CD14-positive monocyte (primary cell): ENCODE measurements at regions not wholly inside any gene's neighbourhood (a gene's known extent, or its start where the extent isn't known, plus 50 kb on each side); places are given as distances from the start of the nearest gene placed in this dataset.

Source experiments
- DNase-seq, 3 donors: peaks; one replicate each; pipeline ENCODE4 v3.0.0-alpha.2; 2011 to 2022
- H2AFZ ChIP-seq: 2 replicates; pipeline ENCODE4 v1.6.0; 2012; ENCODE audit warnings: mild to moderate bottlenecking, low read depth, low read length, inconsistent platforms; ENCODE audit not compliant: insufficient read depth, poor library complexity, severe bottlenecking
- H3K27ac ChIP-seq, 2 donors: 1 replicate in 1 of 2; 2 replicates in 1 of 2; pipeline ENCODE4 v1.5.1; 2012 to 2013; ENCODE audit warnings: low read length in 2 of 2, control low read depth in 1 of 2, inconsistent platforms in 1 of 2, low read depth in 1 of 2, mild to moderate bottlenecking in 1 of 2
- H3K27me3 ChIP-seq, 2 donors: one replicate each; pipeline versions ENCODE4 v1.6.0 to v1.6.1; 2011 to 2013; ENCODE audit warnings: low read length in 2 of 2; ENCODE audit not compliant: control insufficient read depth in 2 of 2, insufficient read depth in 2 of 2
- H3K36me3 ChIP-seq, 2 donors: replicated peaks in 1 of 2; 1 replicate in 1 of 2; 2 replicates in 1 of 2; pipeline versions ENCODE4 v1.5.1 to v1.6.1; 2012 to 2013; ENCODE audit warnings: low read length in 2 of 2, control low read depth in 1 of 2, inconsistent platforms in 1 of 2, mild to moderate bottlenecking in 1 of 2; ENCODE audit not compliant: insufficient read depth in 2 of 2, control insufficient read depth in 1 of 2
- H3K4me1 ChIP-seq, 2 donors: 1 replicate in 1 of 2; 2 replicates in 1 of 2; pipeline versions ENCODE4 v1.5.1 to v1.6.1; 2012 to 2013; ENCODE audit warnings: low read length in 2 of 2, control low read depth in 1 of 2, inconsistent platforms in 1 of 2, mild to moderate bottlenecking in 1 of 2, moderate library complexity in 1 of 2; ENCODE audit not compliant: insufficient read depth in 2 of 2, control insufficient read depth in 1 of 2
- H3K4me2 ChIP-seq: replicated peaks from 2 replicates; pipeline ENCODE3; 2012; ENCODE audit warnings: low read length, moderate library complexity, mild to moderate bottlenecking; ENCODE audit not compliant: poor library complexity, severe bottlenecking; ENCODE audit errors: extremely low read depth
- H3K4me3 ChIP-seq, 3 experiments: fragments of 200-600 bp in 1 of 3; sonication (generic) in 1 of 3; replicated peaks in 1 of 3; 1 replicate in 2 of 3; 2 replicates in 1 of 3; pipeline ENCODE4 v1.5.1; 2011 to 2013; ENCODE audit warnings: low read length in 3 of 3, mild to moderate bottlenecking in 3 of 3, control low read depth in 2 of 3, low read depth in 2 of 3, inconsistent platforms in 1 of 3, moderate library complexity in 1 of 3
- H3K79me2 ChIP-seq: 2 replicates; pipeline ENCODE4 v1.6.0; 2012; ENCODE audit warnings: mild to moderate bottlenecking, control low read depth, inconsistent platforms, low read length, moderate library complexity; ENCODE audit not compliant: insufficient read depth
- H3K9ac ChIP-seq: 2 replicates; pipeline ENCODE4 v1.6.0; 2017; ENCODE audit warnings: low read length, mild to moderate bottlenecking; ENCODE audit not compliant: insufficient read depth, poor library complexity, severe bottlenecking
- H3K9me3 ChIP-seq, 2 donors: replicated peaks in 1 of 2; 1 replicate in 1 of 2; 2 replicates in 1 of 2; pipeline versions ENCODE4 v1.5.1 to v1.6.1; 2012 to 2013; ENCODE audit warnings: low read length in 2 of 2, control low read depth in 1 of 2; ENCODE audit not compliant: control insufficient read depth in 1 of 2, insufficient read depth in 1 of 2
- H4K20me1 ChIP-seq: 2 replicates; pipeline ENCODE4 v1.6.0; 2012; ENCODE audit warnings: mild to moderate bottlenecking, low read length, control low read depth, moderate library complexity; ENCODE audit not compliant: insufficient read depth
- H3K27ac Mint-ChIP-seq, 7 donors: one replicate each; pipeline ENCODE4 v1.8.0; 2020; ENCODE audit warnings: mild to moderate bottlenecking in 7 of 7, mixed read lengths in 7 of 7, moderate library complexity in 6 of 7, inconsistent platforms in 2 of 7
- H3K27me3 Mint-ChIP-seq, 3 donors: one replicate each; pipeline ENCODE4 v1.8.0; 2021 to 2022; ENCODE audit warnings: low read depth in 3 of 3, mild to moderate bottlenecking in 3 of 3, mixed read lengths in 3 of 3, moderate library complexity in 3 of 3, inconsistent platforms in 1 of 3
- H3K36me3 Mint-ChIP-seq, 2 donors: one replicate each; pipeline ENCODE4 v1.8.0; 2020; ENCODE audit warnings: mixed read lengths in 2 of 2, inconsistent platforms in 1 of 2, mild to moderate bottlenecking in 1 of 2
- H3K4me1 Mint-ChIP-seq: one replicate; pipeline ENCODE4 v1.8.0; 2020; ENCODE audit warnings: mild to moderate bottlenecking, mixed read lengths
- H3K4me3 Mint-ChIP-seq, 2 donors: one replicate each; pipeline ENCODE4 v1.8.0; 2020; ENCODE audit warnings: mild to moderate bottlenecking in 2 of 2, mixed read lengths in 2 of 2, moderate library complexity in 1 of 2
- H3K9me3 Mint-ChIP-seq, 7 donors: one replicate each; pipeline ENCODE4 v1.8.0; 2020 to 2022; ENCODE audit warnings: mixed read lengths in 7 of 7, mild to moderate bottlenecking in 6 of 7, moderate library complexity in 6 of 7, inconsistent platforms in 2 of 7
- CTCF ChIP-seq: fragments of 200-600 bp; IDR thresholded peaks from one replicate; pipeline ENCODE4 v1.8.0; 2022; ENCODE audit warnings: antibody characterized with exemption, mild to moderate bottlenecking
- WGBS: methylation state at CpG from one replicate; pipeline ENCODE4 v1.1.5; 2013; ENCODE audit warnings: missing lambda C conversion rate; ENCODE audit not compliant: insufficient coverage; 5-methylcytosine and 5-hydroxymethylcytosine counted together
- intact Hi-C, 2 donors: fragments of 100-400 bp; cut with micrococcal nuclease; formaldehyde crosslinking; loops; one replicate each; pipeline versions ENCODE4 v1.15.0 to v1.15.1; 2023

- no peaks in the 10 kb centered on the region for H3K4me1 ChIP-seq
- 95% methylated on average over 4 of the region's 5 CpGs for WGBS
- H3K79me2 ChIP-seq = no peaks in the 10 kb centered on the region
- Mint-ChIP-seq H3K27ac (no peak overlapping the region), H3K27me3 (peaks cover 0 to 3% (median 2%) of the 10 kb centered on the region in 3 donors), H3K4me1 (no peaks in the 10 kb centered on the region), H3K4me3 (no peak overlapping the region), H3K9me3 (peaks cover 0 to 7% (median 0%) of the 10 kb centered on the region in 7 donors), H3K36me3 (no peaks in the 10 kb centered on the region)
- no peak for DNase-seq
- intact Hi-C loops = no loop called here
- no peak overlapping the region for H3K27ac ChIP-seq
- H3K27me3 ChIP-seq = no peaks in the 10 kb centered on the region
- H3K9me3 ChIP-seq = no peaks in the 10 kb centered on the region
- H4K20me1 ChIP-seq = no peaks in the 10 kb centered on the region
- no peak overlapping the region for H3K9ac ChIP-seq
- no peak overlapping the region for H3K4me2 ChIP-seq
- no peak overlapping the region for H3K4me3 ChIP-seq
- no peak overlapping the region for H2AFZ ChIP-seq
- H3K36me3 ChIP-seq = no peaks in the 10 kb centered on the region
- no peak for TF ChIP-seq CTCF
Measured at GRCh38 chr18:3357516-3357915, 92.5 kb upstream of the TGIF1 start.

GRCh38 chr18:3358310-3358709 lies 91.7 kb upstream of the TGIF1 start:
- no peaks in the 10 kb centered on the region for H3K4me1 Mint-ChIP-seq
- Histone ChIP-seq H3K79me2 (no peaks in the 10 kb centered on the region), H3K27me3 (no peaks in the 10 kb centered on the region), H3K36me3 (no peaks in the 10 kb centered on the region), H3K9me3 (no peaks in the 10 kb centered on the region), H3K27ac (no peak overlapping the region), H4K20me1 (no peaks in the 10 kb centered on the region), H2AFZ (no peak overlapping the region), H3K9ac (no peak overlapping the region), H3K4me2 (no peak overlapping the region), H3K4me1 (no peaks in the 10 kb centered on the region), H3K4me3 (no peak overlapping the region)
- intact Hi-C loops = no loop called here
- 100% methylated on average over 4 of the region's 6 CpGs for WGBS
- no peaks in the 10 kb centered on the region for H3K36me3 Mint-ChIP-seq
- TF ChIP-seq CTCF = no peak
- peaks cover 0 to 5% (median 0%) of the 10 kb centered on the region in 7 donors for H3K9me3 Mint-ChIP-seq
- H3K4me3 Mint-ChIP-seq = no peak overlapping the region
- peaks cover 0 to 3% (median 2%) of the 10 kb centered on the region in 3 donors for H3K27me3 Mint-ChIP-seq
- no peak for DNase-seq
- no peak overlapping the region for H3K27ac Mint-ChIP-seq
